ENCODE measurements at regions not wholly inside any gene's neighbourhood (a gene's known extent, or its start where the extent isn't known, plus 50 kb on each side); places are given as distances from the start of the nearest gene placed in this dataset.

GRCh38 chr6:137432054-137432611, 62.1 kb downstream of the OLIG3 start:
- DNase-seq (ENCODE audit: low read depth in 1 of 2, low spot score in 2 of 2) (no peak), FAIRE-seq (no peak)
- Histone ChIP-seq H2AK5ac (ENCODE audit: low read depth, low read length) (no peak overlapping the region), H4K8ac (ENCODE audit: extremely low read depth, insufficient read depth, low read length) (no peak overlapping the region), H3K14ac (ENCODE audit: insufficient read length) (no peak overlapping the region), H2BK12ac (ENCODE audit: low read depth, low read length) (no peak overlapping the region), H2BK120ac (replicated peaks; ENCODE audit: low read depth, low read length) (no peak overlapping the region), H4K5ac (ENCODE audit: insufficient read length, low read depth, low read length) (no peak overlapping the region), H3K4ac (replicated peaks; ENCODE audit: insufficient read length, low read depth, low read length) (no peak overlapping the region), H2BK5ac (ENCODE audit: low read depth, low read length) (no peak overlapping the region), H3K79me1 (ENCODE audit: low read depth, low read length) (no peaks in the 10 kb centered on the region), H4K20me1 (replicated peaks in 1 of 2; ENCODE audit: control insufficient read depth in 1 of 2, insufficient read depth in 2 of 2, low read length in 2 of 2) (no peaks in the 10 kb centered on the region), H2AFZ (ENCODE audit: low read length) (no peak overlapping the region), H2BK20ac (ENCODE audit: low read length) (no peak overlapping the region), H3K9me3 (ENCODE audit: insufficient read depth in 2 of 2, low read depth in 1 of 2, low read length in 1 of 2) (no peaks in the 10 kb centered on the region), H2BK15ac (ENCODE audit: low read length) (no peak overlapping the region), H3K27ac (ENCODE audit: low read depth, low read length) (no peak overlapping the region), H3K23ac (ENCODE audit: insufficient read length) (no peak overlapping the region), H3K23me2 (ENCODE audit: low read depth, low read length) (no peaks in the 10 kb centered on the region), H3K36me3 (ENCODE audit: control insufficient read depth in 2 of 4, insufficient read depth in 4 of 4, low read length in 3 of 4) (no peaks in the 10 kb centered on the region), H3K27me3 (replicated peaks in 1 of 4; ENCODE audit: control insufficient read depth in 3 of 4, extremely low read depth in 1 of 4, insufficient read depth in 3 of 4, low read length in 3 of 4) (no peaks in the 10 kb centered on the region), H3K18ac (ENCODE audit: extremely low read depth, low read length) (no peak overlapping the region), H4K91ac (replicated peaks; ENCODE audit: insufficient read length, low read length) (no peak overlapping the region), H3K9ac (replicated peaks in 1 of 4; ENCODE audit: extremely low read depth in 1 of 4, low read depth in 3 of 4, low read length in 3 of 4) (no peak overlapping the region), H3K4me1 (replicated peaks in 1 of 4; ENCODE audit: control insufficient read depth in 3 of 4, insufficient read depth in 4 of 4, low read length in 3 of 4) (no peaks in the 10 kb centered on the region), H3K79me2 (ENCODE audit: control insufficient read depth in 1 of 2, insufficient read depth in 2 of 2, low read length in 2 of 2) (no peaks in the 10 kb centered on the region), H3K4me2 (ENCODE audit: insufficient read depth in 1 of 2, low read depth in 2 of 2, low read length in 2 of 2) (no peak overlapping the region), H3K56ac (replicated peaks; ENCODE audit: insufficient read length, low read depth, low read length) (no peak overlapping the region), H3K4me3 (ENCODE audit: extremely low read depth in 1 of 4, insufficient read depth in 2 of 4, low read depth in 3 of 4, low read length in 4 of 4) (no peak overlapping the region)
- CTCF ChIA-PET (ENCODE audit: partially characterized antibody): interaction anchor here (0.7 to 1.4 kb wide), 2 partner anchors 29 to 200 kb away, joined by 3 read pairs; no protein-coding TSS in a partner anchor
- POLR2A ChIA-PET (ENCODE audit: partially characterized antibody): interaction anchor here (1.2 kb wide), 1 partner anchor 9 kb away, joined by 4 read pairs; no protein-coding TSS in a partner anchor
- 88% methylated on average over 4 of the region's 4 CpGs; no CpG with 5 or more reads in 1 of the 2 experiments for WGBS, 2 experiments (ENCODE audit: extremely low coverage in 1 of 2, insufficient coverage in 1 of 2, insufficient read length in 1 of 2, insufficient replicate concordance in 2 of 2, low coverage in 1 of 2, low lambda C conversion rate in 2 of 2, missing lambda C conversion rate in 1 of 2)
- TF ChIP-seq CTBP2 (IDR thresholded peaks at IDR 0.05; ENCODE audit: borderline replicate concordance, insufficient read depth, insufficient read length, low read length) (no peak), SRF (IDR thresholded peaks at IDR 0.05; ENCODE audit: low read depth, low read length) (no peak), BCL11A (IDR thresholded peaks at IDR 0.05; ENCODE audit: low read depth in 2 of 2, low read length in 2 of 2) (no peak), KDM5A (IDR thresholded peaks at IDR 0.05; ENCODE audit: low read length) (no peak), CBX5 (IDR thresholded peaks at IDR 0.05; ENCODE audit: low read depth, low read length) (no peak), EGR1 (IDR thresholded peaks at IDR 0.05; ENCODE audit: borderline replicate concordance, low read depth, low read length) (no peak), CHD1 (IDR thresholded peaks at IDR 0.05; ENCODE audit: low read depth, low read length) (no peak), POLR2A (IDR thresholded peaks at IDR 0.05; ENCODE audit: control extremely low read depth in 1 of 2, low read depth in 2 of 2, low read length in 2 of 2) (no peak), CREB1 (IDR thresholded peaks at IDR 0.05) (no peak), PHF8 (conservative IDR thresholded peaks at IDR 0.05; ENCODE audit: low read depth, low read length) (no peak), SIX5 (IDR thresholded peaks at IDR 0.05; ENCODE audit: low read depth, low read length) (no peak), YY1 (IDR thresholded peaks at IDR 0.05; ENCODE audit: low read depth, low read length) (no peak), CBX8 (IDR thresholded peaks at IDR 0.05; ENCODE audit: borderline replicate concordance, low read depth, low read length) (no peak), EZH2 (IDR thresholded peaks at IDR 0.05; ENCODE audit: low read depth, low read length, severe bottlenecking) (no peak), JUND (IDR thresholded peaks at IDR 0.05; ENCODE audit: low read length) (no peak), MAFK (IDR thresholded peaks at IDR 0.05; ENCODE audit: low read depth, low read length) (no peak)

Measured in H1 (cell line).